SK-MEL-5 (cell line): ENCODE measurements at regions not wholly inside any gene's neighbourhood (a gene's known extent, or its start where the extent isn't known, plus 50 kb on each side); places are given as distances from the start of the nearest gene placed in this dataset.

ENCODE experiments used
- DNase-seq: peaks from one replicate; pipeline ENCODE4 v3.0.0-alpha.2; 2016; ENCODE audit warnings: low read depth, low spot score
- in situ Hi-C: cut with HindIII; loops from 2 replicates; pipeline ENCODE4 v1.10.0; 2016; ENCODE audit warnings: low sequenced_read_pairs, high pct_unique_total_duplicates, low pct_unique_long_range_greater_than_20kb

GRCh38 chr10:8731121-8732095 lies 676.9 kb downstream of the GATA3 start:
- in situ Hi-C loops, result no loop called here
- DNase-seq, result no peak

- DNase-seq, result no peak
- in situ Hi-C loops, result no loop called here
Observed at GRCh38 chr10:8738987-8739386, 684.5 kb downstream of the GATA3 start.

DNA sequence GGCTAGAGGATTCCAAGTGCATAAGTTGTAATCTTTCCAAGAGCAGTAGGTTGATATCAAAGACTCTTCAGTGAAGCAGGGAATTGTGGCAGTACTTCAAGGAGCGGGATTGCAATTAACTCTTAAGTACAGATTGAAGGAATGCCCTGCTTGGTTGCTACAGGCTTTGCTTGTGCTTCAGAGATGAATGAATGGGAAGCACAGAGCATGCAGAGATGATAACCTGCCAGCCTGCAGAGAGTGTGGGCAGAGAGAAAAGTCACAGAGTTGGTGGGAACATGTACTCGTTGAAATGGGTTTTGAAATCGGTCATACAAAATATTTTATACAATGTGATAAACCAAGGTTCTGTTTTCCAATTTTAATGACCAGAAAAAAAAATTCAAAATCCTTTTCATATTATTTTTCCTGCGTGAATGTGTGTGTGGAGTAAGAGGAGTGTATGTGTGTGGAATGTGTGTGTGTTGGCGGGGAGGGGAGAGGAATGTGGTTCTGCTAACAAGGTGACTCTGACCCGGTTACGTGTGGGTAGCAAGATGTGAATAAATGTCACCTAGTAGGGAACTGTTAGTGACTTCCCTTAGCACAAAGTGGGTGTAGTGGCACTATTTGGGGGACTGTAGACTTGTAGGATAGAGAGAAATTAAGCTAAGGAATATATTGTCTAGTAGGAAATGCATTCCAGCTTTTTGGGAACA lies 697.8 kb downstream of the GATA3 start:
- in situ Hi-C loops, result no loop called here
- no peak for DNase-seq

DNA sequence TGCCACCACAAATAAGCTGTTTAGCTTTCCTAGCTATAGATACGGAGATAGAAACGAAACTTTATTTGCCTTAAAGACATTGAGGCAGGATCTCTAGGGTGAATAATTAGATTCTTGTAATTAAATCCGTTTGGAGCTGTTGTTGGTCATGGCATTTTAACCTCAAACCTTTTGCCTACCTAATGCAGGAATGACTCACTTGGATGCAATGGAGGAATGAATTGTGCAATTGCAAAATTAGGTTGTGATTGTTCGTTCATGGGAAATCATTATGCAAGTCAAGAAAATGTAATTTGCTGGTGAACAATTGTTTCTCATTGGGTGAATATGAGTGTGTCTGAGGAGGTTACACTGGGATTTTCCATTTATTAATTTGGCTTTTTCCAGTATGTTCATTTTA lies 703.5 kb downstream of the GATA3 start:
- in situ Hi-C loops, result no loop called here
- DNase-seq, result no peak

GRCh38 chr10:8766899-8767298 lies 712.4 kb downstream of the GATA3 start:
- in situ Hi-C loops, result no loop called here
- DNase-seq, result no peak

- in situ Hi-C loops, result no loop called here
- no peak for DNase-seq
Observed at GRCh38 chr10:8767591-8767990, 713.1 kb downstream of the GATA3 start.

DNA sequence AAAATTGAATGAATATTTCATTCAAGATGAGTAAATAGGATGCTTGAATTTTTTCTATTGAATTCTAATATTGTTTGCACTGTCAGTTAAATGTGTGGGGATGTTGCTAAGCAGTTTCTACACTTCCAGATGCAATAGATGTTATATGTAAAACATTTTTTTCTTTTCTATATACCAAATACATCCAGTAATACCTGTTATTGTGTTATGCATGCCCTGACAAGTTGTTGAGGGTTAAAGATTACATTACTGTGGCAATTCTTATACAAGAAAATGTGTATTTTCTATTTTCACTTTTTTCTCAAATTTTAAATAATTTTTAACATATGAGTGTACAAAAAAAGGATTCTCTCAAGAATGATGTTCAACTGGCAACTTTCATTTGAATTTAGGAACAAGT lies 713.9 kb downstream of the GATA3 start:
- no peak for DNase-seq
- in situ Hi-C loops, result no loop called here

DNA sequence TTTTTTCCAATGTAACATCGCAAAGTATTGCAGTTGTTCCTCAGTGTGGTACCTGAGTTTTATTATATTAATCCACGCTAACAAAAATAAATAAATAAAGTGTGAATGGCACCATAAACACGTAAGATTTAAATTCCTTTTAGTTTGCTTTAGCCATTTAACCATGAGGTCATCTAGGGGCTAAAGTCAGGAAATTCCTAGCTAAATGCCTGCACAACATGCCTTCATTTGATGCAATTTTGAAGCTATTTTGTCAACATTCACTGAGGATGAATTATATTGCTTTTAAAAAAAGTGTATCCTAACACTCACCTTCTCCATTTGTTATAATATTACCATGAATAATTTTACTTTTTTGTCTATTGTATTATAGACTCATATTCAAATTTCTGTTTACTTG lies 714.4 kb downstream of the GATA3 start:
- no peak for DNase-seq
- in situ Hi-C loops, result no loop called here

DNA sequence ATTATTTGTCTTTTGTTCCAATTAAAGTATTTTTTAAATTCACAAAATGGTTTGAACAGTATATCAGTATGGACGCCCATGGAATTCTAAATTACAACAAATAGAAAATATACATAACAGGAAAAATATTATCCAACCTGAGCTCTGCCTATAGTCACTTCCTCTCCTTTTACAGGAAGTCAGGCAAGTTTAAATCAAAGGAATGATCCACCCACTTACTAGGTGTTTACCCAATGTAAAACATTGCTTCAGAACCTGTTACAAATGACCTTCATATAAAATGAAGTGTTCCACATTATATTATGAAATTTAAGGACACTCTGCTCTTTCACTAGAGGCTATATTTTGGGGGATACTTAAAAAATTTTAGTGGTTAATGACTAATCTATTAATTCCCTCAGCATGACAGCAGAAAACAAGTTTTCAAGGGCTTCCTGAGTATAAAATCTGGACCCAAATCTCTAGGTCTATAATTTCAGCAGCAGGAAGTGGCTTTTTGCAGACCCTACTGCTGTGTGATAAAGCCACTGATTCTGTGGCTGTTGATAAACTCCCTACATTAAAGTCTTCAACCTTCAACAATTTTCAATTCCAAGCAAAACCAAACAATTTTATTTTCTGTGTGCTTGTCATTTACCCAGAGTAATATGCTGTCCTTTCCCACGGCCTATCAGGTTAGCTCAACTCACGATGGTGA lies 722.6 kb downstream of the GATA3 start:
- DNase-seq, result no peak
- in situ Hi-C loops, result no loop called here

GRCh38 chr10:8778713-8779112 lies 724.2 kb downstream of the GATA3 start:
- no peak for DNase-seq
- in situ Hi-C loops, result no loop called here

DNA sequence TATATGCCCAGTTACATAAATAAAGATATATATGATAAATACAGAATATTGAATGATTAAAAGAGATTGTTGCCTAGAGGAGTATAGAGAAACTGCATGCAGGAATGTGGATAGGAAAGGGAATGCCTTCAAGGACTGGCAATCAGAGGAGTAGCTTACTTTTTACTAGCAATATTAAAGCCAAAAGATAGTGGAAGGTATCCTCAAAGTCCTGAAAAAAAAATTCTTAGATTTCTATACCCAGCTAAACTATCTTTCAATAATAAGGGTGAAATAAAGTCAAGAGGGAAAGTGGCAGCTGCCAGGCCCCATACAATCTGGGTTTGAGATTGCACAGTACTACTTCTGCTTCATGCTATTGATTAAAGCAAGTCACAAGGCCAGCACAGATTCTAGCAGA lies 733.2 kb downstream of the GATA3 start:
- in situ Hi-C loops, result no loop called here
- DNase-seq, result no peak

GRCh38 chr10:8790390-8790789 lies 735.9 kb downstream of the GATA3 start:
- no peak for DNase-seq

DNA sequence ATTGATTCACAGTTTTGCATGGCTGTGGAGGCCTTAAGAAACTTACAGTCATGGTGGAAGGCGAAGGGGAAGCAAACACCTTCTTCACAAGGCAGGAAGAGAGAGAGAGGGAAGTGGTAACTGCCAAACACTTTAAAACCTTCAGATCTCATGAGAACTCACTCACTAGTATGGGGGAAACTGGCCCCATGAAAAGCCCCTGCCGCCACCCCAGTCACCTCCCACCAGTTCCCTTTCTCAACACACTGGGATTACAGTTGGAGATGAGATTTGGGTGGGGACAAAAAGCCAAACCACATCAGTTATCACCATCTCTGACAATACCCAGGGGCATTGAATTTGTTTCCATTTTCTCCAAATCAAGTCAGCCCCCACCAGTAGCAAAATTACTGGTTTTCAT lies 740.4 kb downstream of the GATA3 start:
- no peak for DNase-seq
- in situ Hi-C loops, result no loop called here

More at GRCh38 chr10:8790390-8790789, 735.9 kb downstream of the GATA3 start:
- in situ Hi-C loops, result no loop called here

GRCh38 chr10:8800426-8800825 lies 745.9 kb downstream of the GATA3 start:
- in situ Hi-C loops, result no loop called here
- no peak for DNase-seq

- in situ Hi-C loops, result no loop called here
- DNase-seq, result no peak
Observed at GRCh38 chr10:8803992-8804391, 749.5 kb downstream of the GATA3 start.

- DNase-seq, result no peak
Observed at GRCh38 chr10:8810677-8811076, 756.2 kb downstream of the GATA3 start.

DNA sequence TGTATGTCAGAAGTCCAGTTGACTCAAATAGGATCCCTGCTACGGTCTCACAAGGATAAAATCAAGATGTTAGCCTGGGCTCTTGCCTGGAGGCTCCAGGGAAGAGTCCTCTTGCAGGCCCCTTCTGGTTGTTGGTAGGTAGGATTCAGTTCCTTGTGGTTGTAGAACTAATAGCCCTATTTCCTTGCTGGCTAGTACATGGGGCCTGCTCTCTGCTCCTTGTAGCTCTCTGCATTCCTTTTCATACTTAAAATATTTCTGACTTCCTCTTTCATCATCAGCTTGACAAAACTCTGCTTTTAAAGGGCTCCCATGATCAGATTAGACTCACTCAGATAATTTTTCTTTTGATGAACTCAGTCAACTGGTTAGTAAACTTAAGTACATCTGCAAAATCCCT lies 756.7 kb downstream of the GATA3 start:
- in situ Hi-C loops, result no loop called here
- DNase-seq, result no peak

More at GRCh38 chr10:8810677-8811076, 756.2 kb downstream of the GATA3 start:
- in situ Hi-C loops, result no loop called here

GRCh38 chr10:8815969-8816368 lies 761.5 kb downstream of the GATA3 start:
- in situ Hi-C loops, result no loop called here
- no peak for DNase-seq
